ENCODE measurements at regions not wholly inside any gene's neighbourhood (a gene's known extent, or its start where the extent isn't known, plus 50 kb on each side); places are given as distances from the start of the nearest gene placed in this dataset.
A peak's percentile ranks its signal among the peaks of the same experiment; 100 is the strongest.
"Not testable (repeated sequence)": the region's sequence is repeated elsewhere in the genome, so short reads cannot be mapped to it uniquely, and the experiment has no call there.

- in situ Hi-C loops (cut with MboI; ENCODE audit: low pct_unique_long_range_greater_than_20kb in 2 of 9, low sequenced_read_pairs in 9 of 9, unreplicated experiment in 9 of 9): no loop called here
- ATAC-seq (replicated peaks in 6 of 8): no peak
- H3K27ac ChIP-seq: no peak overlapping the region
- H3K4me3 ChIP-seq: no peak overlapping the region
- 41 to 100% (median 92%) methylated on average over 2 to 4 of the region's 4 CpGs for WGBS, 10 experiments
- no peaks in the 10 kb centered on the region for H3K4me1 ChIP-seq (replicated peaks in 1 of 2)
These were observed 312.0 kb upstream of the TMC3 start for GRCh38 chr15:81686021-81686420.

- in situ Hi-C loops (cut with MboI; ENCODE audit: low pct_unique_long_range_greater_than_20kb in 2 of 9, low sequenced_read_pairs in 9 of 9, unreplicated experiment in 9 of 9): no loop called here
These were observed 311.2 kb upstream of the TMC3 start for GRCh38 chr15:81685237-81685636.

GRCh38 chr15:81680829-81681228, 306.8 kb upstream of the TMC3 start:
- Histone ChIP-seq H3K4me3 (no peak overlapping the region), H3K27ac (no peak overlapping the region), H3K4me1 (replicated peaks in 1 of 2) (no peaks in the 10 kb centered on the region)
- in situ Hi-C loops (cut with MboI; ENCODE audit: low pct_unique_long_range_greater_than_20kb in 2 of 9, low sequenced_read_pairs in 9 of 9, unreplicated experiment in 9 of 9): no loop called here
- ATAC-seq (replicated peaks in 6 of 8): peak in 2 of 8 experiments; percentile 81 to 92

More at GRCh38 chr15:81685237-81685636, 311.2 kb upstream of the TMC3 start:
- ATAC-seq (replicated peaks in 6 of 8): peak in 2 of 8 experiments; percentile 92 to 97
- no peak overlapping the region for H3K27ac ChIP-seq
- H3K4me3 ChIP-seq: no peak overlapping the region
- H3K4me1 ChIP-seq (replicated peaks in 1 of 2): no peaks in the 10 kb centered on the region

GRCh38 chr15:81666839-81667238, 292.8 kb upstream of the TMC3 start:
- ATAC-seq (replicated peaks in 6 of 8): no peak
- 0 to 86% (median 13%) methylated on average over 1 of the region's 1 CpG; no CpG with 5 or more reads in 3 of the 10 experiments for WGBS, 10 experiments
- in situ Hi-C loops (cut with MboI; ENCODE audit: low pct_unique_long_range_greater_than_20kb in 2 of 9, low sequenced_read_pairs in 9 of 9, unreplicated experiment in 9 of 9): no loop called here
- no peak overlapping the region for H3K4me3 ChIP-seq
- H3K27ac ChIP-seq: no peak overlapping the region
- no peaks in the 10 kb centered on the region for H3K4me1 ChIP-seq (replicated peaks in 1 of 2)

GRCh38 chr15:81660976-81661375, 287.0 kb upstream of the TMC3 start:
- WGBS, 10 experiments: 20 to 94% (median 72%) methylated on average over 2 to 5 of the region's 5 CpGs; no CpG with 5 or more reads in 4 of the 10 experiments
- ATAC-seq (replicated peaks in 6 of 8): no peak
- no peaks in the 10 kb centered on the region for H3K4me1 ChIP-seq (replicated peaks in 1 of 2)
- H3K4me3 ChIP-seq: no peak overlapping the region
- in situ Hi-C loops (cut with MboI; ENCODE audit: low pct_unique_long_range_greater_than_20kb in 2 of 9, low sequenced_read_pairs in 9 of 9, unreplicated experiment in 9 of 9): no loop called here
- H3K27ac ChIP-seq: no peak overlapping the region

- H3K4me3 ChIP-seq: no peak overlapping the region
- in situ Hi-C loops (cut with MboI; ENCODE audit: low pct_unique_long_range_greater_than_20kb in 2 of 9, low sequenced_read_pairs in 9 of 9, unreplicated experiment in 9 of 9): no loop called here
- no peak overlapping the region for H3K27ac ChIP-seq
- no peak for ATAC-seq (replicated peaks in 6 of 8)
- WGBS, 10 experiments: 20 to 100% (median 86%) methylated on average over 1 to 2 of the region's 2 CpGs; no CpG with 5 or more reads in 3 of the 10 experiments
- H3K4me1 ChIP-seq (replicated peaks in 1 of 2): no peaks in the 10 kb centered on the region
These were observed 279.2 kb upstream of the TMC3 start for GRCh38 chr15:81653259-81653658.

GRCh38 chr15:81645470-81645869, 271.5 kb upstream of the TMC3 start:
- Histone ChIP-seq H3K4me3 (no peak overlapping the region), H3K27ac (no peak overlapping the region), H3K4me1 (replicated peaks in 1 of 2) (no peaks in the 10 kb centered on the region)
- in situ Hi-C loops (cut with MboI; ENCODE audit: low pct_unique_long_range_greater_than_20kb in 2 of 9, low sequenced_read_pairs in 9 of 9, unreplicated experiment in 9 of 9): no loop called here
- no peak for ATAC-seq (replicated peaks in 6 of 8)
- WGBS, 10 experiments: 10 to 100% (median 90%) methylated on average over 1 to 7 of the region's 9 CpGs; no CpG with 5 or more reads in 1 of the 10 experiments

- Histone ChIP-seq H3K27ac (no peak overlapping the region), H3K4me3 (no peak overlapping the region), H3K4me1 (replicated peaks in 1 of 2) (no peaks in the 10 kb centered on the region)
- 3 to 100% (median 94%) methylated on average over 1 to 4 of the region's 4 CpGs; no CpG with 5 or more reads in 1 of the 10 experiments for WGBS, 10 experiments
- no peak for ATAC-seq (replicated peaks in 6 of 8)
- in situ Hi-C loops (cut with MboI; ENCODE audit: low pct_unique_long_range_greater_than_20kb in 2 of 9, low sequenced_read_pairs in 9 of 9, unreplicated experiment in 9 of 9): no loop called here
These were observed 269.8 kb upstream of the TMC3 start for GRCh38 chr15:81643771-81644170.

- Histone ChIP-seq H3K4me1 (replicated peaks in 1 of 2) (no peaks in the 10 kb centered on the region), H3K27ac (no peak overlapping the region), H3K4me3 (no peak overlapping the region)
- peak in 1 of 8 experiments; percentile 43 for ATAC-seq (replicated peaks in 6 of 8)
- in situ Hi-C loops (cut with MboI; ENCODE audit: low pct_unique_long_range_greater_than_20kb in 2 of 9, low sequenced_read_pairs in 9 of 9, unreplicated experiment in 9 of 9): no loop called here
- 0 to 100% (median 88%) methylated on average over 1 to 4 of the region's 4 CpGs for WGBS, 10 experiments
These were observed 268.5 kb upstream of the TMC3 start for GRCh38 chr15:81642451-81642990.

GRCh38 chr15:81636064-81636463, 262.1 kb upstream of the TMC3 start:
- H3K4me1 ChIP-seq (replicated peaks in 1 of 2); in situ Hi-C loops (cut with MboI; ENCODE audit: low pct_unique_long_range_greater_than_20kb in 2 of 9, low sequenced_read_pairs in 9 of 9, unreplicated experiment in 9 of 9); H3K4me3 ChIP-seq; H3K27ac ChIP-seq; ATAC-seq (replicated peaks in 6 of 8): not testable (repeated sequence)
- 11 to 100% (median 71%) methylated on average over 1 to 2 of the region's 2 CpGs; no CpG with 5 or more reads in 1 of the 10 experiments for WGBS, 10 experiments

GRCh38 chr15:81633889-81634288, 259.9 kb upstream of the TMC3 start:
- WGBS, 10 experiments: 0 to 100% (median 83%) methylated on average over 1 to 6 of the region's 6 CpGs
- in situ Hi-C loops (cut with MboI; ENCODE audit: low pct_unique_long_range_greater_than_20kb in 2 of 9, low sequenced_read_pairs in 9 of 9, unreplicated experiment in 9 of 9): no loop called here
- no peak for ATAC-seq (replicated peaks in 6 of 8)
- Histone ChIP-seq H3K27ac (no peak overlapping the region), H3K4me3 (no peak overlapping the region), H3K4me1 (replicated peaks in 1 of 2) (no peaks in the 10 kb centered on the region)

- Histone ChIP-seq H3K4me1 (replicated peaks in 1 of 2) (no peaks in the 10 kb centered on the region), H3K27ac (no peak overlapping the region), H3K4me3 (no peak overlapping the region)
- in situ Hi-C loops (cut with MboI; ENCODE audit: low pct_unique_long_range_greater_than_20kb in 2 of 9, low sequenced_read_pairs in 9 of 9, unreplicated experiment in 9 of 9): no loop called here
- no peak for ATAC-seq (replicated peaks in 6 of 8)
- WGBS, 10 experiments: 0 to 100% (median 60%) methylated on average over 1 to 2 of the region's 2 CpGs; no CpG with 5 or more reads in 1 of the 10 experiments
These were observed 251.9 kb upstream of the TMC3 start for GRCh38 chr15:81625896-81626295.

- in situ Hi-C loops (cut with MboI; ENCODE audit: low pct_unique_long_range_greater_than_20kb in 2 of 9, low sequenced_read_pairs in 9 of 9, unreplicated experiment in 9 of 9): no loop called here
- H3K4me1 ChIP-seq (replicated peaks in 1 of 2): no peaks in the 10 kb centered on the region
- H3K27ac ChIP-seq: no peak overlapping the region
- 20 to 87% (median 80%) methylated on average over 2 to 4 of the region's 4 CpGs; no CpG with 5 or more reads in 4 of the 10 experiments for WGBS, 10 experiments
- H3K4me3 ChIP-seq: no peak overlapping the region
- ATAC-seq (replicated peaks in 6 of 8): no peak
These were observed 245.0 kb upstream of the TMC3 start for GRCh38 chr15:81619002-81619401.

- 20 to 100% (median 90%) methylated on average over 1 to 2 of the region's 2 CpGs; no CpG with 5 or more reads in 4 of the 10 experiments for WGBS, 10 experiments
- no peak for ATAC-seq (replicated peaks in 6 of 8)
- in situ Hi-C loops (cut with MboI; ENCODE audit: low pct_unique_long_range_greater_than_20kb in 2 of 9, low sequenced_read_pairs in 9 of 9, unreplicated experiment in 9 of 9): no loop called here
- Histone ChIP-seq H3K4me1 (replicated peaks in 1 of 2) (no peaks in the 10 kb centered on the region), H3K4me3 (no peak overlapping the region), H3K27ac (no peak overlapping the region)
These were observed 238.6 kb upstream of the TMC3 start for GRCh38 chr15:81612631-81613030.

All from motor neuron (in vitro differentiated cells).